GDM1 (cell line): ENCODE measurements at regions not wholly inside any gene's neighbourhood (a gene's known extent, or its start where the extent isn't known, plus 50 kb on each side); places are given as distances from the start of the nearest gene placed in this dataset.

ENCODE experiments used
- DNase-seq: peaks from one replicate; lab custom pipeline; 2025; lab: John Stamatoyannopoulos, UW

DNA sequence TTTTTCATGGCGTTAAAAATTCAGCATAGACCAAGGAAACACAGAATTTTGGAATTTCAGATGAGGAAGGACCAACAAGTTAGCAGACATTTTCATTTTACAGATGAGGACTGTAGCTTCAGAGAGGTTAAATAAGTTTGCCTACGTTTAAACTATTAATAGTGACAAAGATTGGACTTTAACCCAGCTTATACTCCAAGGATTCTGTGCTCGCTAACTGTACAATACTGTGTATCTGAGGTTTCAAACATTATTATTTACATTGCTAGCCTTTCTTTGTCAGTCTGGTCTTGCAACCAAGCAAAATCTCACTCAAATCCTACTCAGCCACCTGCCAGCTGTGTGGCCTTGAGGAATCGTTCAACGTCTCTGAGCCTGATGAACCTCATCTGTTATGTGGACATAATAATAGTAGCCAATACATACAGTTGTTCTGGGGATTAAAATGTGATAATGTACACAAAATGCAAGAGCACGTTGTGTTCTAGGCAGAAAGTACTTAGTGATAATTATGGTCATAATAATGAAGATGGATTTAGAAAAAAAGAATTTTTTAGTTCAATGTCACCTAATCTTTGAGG lies 462.4 kb upstream of the TRIB2 start:
- DNase-seq: no peak

DNA sequence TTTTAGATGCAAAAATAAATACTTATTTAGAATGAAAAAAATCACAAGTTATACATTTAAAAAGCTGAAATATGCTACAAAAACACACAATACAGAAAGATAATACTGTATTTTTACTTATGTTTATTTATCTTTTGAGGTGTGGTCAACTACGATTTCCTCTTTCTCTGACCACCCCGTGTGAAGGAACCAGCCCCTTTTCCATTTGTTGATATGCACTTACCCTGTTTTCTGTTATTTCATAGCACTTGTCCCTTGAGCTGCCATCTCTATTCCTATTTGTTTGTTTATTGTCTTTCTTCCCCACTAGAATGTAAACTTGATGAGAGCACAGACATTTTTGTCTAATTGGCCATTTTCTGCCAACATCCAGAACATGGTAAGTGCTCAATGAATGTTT lies 460.5 kb upstream of the TRIB2 start:
- no peak for DNase-seq

DNA sequence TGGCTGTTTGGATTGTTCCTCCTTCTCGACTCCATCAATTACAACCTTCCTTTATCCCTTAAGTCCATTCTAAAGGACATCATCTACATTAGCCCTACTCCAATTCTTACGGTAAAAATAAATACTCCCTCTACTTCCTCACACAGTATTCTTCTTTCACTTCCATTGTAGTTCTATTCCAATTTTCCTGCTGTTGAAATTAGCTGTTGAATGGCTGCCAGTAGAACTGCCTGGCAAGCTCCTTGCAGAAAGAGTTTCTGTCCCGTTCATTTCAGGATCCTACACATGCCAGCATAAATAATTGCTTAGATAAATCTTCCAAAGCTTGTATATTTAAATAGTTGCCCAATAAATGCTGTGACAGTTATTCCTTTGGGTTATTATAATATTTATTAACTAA lies 459.3 kb upstream of the TRIB2 start:
- DNase-seq: no peak

DNA sequence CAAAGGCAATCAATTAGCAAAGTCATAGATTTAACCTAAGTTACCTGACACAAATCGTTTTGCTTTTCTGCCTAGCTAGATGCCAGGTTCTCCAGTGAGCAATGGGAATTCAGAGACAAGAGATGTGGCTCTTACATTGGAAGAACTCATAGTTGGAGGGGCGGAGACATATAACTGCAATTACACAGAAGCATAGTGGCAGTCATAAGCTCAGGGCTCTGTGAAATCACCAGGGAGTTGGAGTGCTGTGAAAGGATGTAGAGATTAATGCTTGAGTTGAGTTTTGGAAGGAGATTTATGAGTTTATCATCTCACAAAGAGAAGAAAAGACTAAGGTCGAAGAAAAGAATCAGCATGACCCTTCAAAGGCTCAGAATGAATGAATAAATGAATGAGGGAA lies 457.2 kb upstream of the TRIB2 start:
- no peak for DNase-seq

DNA sequence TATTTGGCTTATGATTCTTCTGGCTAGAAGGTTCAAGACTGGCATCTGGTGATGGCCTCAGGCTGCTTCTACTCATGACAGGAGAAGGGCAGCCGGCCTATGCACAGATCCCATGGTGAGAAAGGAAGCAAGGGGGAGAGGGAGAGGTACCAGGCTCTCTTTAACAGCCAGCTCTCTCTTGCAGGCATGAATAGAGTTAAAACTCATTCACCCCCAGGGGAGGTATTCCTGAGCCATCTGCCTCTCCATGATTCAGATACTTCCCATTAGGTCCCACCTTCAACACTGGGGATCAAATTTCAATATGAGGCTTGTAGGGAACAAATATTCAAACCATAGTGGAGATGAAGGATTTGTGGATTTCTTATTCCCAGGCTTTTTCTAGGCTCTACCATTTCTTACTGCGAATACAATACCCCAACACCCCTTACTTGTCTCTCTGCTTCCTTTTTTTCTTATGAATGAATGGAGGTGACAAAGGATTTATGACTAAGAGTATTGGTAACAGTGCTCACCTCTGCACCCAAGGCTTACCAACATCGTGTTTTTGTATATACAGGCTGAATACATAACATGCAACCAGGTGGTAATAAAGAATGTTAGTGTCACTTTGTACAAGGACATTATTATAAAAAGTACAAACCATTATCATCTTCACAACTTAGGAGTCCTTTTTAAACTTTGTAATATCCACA lies 454.6 kb upstream of the TRIB2 start:
- DNase-seq: no peak

DNA sequence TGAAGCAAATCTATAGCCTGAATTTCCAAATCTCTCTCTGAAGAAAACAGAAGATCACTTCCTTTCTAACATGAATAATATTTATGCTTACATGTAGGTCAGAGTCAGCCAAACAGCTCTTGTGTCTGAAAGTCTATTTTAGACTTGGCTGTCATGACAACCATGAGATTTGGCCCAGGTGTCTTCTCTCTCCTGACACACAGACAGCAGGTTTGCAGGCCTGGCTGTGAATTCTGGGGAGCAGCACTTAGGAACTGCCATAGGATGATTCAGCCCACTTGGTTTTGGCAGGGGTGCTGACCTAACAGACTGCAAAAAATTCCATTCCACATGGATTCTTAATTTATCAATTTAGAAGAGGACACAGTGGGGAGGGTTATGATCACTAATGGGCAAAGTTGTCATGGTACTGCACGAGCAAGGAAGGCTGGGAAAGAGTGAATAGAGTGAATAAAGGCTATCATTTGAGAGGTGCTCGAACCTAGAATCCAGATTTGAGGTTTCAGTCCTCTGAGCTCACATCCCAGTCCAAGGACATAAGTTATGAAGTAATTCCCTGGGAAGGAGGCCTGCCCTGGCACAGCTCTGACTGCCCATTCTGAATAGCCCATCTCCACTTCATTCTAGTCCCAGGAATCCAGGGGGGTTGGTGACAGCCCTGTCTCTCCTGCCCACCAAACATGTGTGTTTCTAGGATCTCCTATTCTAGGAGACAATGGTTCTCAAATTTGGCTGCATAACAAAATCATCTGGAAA lies 453.9 kb upstream of the TRIB2 start:
- no peak for DNase-seq

DNA sequence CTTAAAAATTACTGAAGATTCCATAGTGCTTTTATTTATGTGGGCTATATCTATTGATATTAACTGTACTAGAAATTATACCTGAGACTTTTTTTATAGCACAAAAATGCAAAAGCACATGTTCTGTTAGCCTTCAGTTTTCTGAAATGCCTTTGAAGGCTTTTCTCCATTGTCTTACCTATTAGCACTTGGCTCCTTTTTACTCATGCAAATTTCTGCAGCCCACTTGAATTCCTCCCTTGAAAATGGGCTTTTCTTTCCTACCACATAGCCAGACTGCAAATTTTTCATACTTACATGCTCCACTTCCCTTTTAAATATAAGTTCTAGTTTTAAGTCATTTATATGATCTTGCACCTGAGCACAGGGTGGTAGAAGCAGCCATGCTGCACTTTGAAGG lies 453.0 kb upstream of the TRIB2 start:
- DNase-seq: no peak

DNA sequence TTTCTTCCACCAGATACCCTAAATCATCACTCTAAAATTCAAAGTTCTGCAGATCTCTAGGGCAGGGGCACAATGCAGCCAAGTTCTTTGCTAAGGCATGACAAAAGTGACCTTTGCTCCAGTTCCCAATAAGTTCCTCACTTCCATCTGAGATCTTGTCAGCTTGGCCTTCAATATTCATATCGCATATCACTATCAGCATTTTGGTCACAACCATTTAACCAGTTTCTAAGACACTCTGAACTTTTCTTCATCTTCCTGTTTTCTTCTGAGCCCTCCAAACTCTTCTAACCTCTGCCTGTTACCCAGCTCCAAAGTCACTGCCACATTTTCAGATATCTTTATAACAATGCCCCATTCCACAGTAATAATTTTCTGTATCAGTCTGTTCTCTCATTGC lies 452.6 kb upstream of the TRIB2 start:
- DNase-seq: no peak

DNA sequence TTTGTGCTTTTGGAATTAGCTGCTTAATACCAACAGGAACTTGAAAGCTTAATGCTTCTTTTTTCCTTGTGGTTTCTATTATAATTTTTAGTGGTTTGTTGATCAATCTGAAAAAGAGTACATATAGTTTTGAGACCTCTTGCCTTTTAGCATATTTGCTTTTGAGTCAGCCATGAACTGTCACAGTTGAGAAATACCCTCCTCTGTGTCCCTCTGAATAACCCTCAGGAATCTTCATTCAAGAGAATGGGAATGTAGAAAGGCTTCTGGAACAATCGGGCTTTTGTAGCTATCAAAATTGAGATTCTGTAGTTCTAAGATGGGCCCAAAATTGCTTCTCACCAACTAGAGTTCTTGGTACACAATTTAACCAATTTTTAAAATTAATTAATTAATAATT lies 451.1 kb upstream of the TRIB2 start:
- DNase-seq: no peak

DNA sequence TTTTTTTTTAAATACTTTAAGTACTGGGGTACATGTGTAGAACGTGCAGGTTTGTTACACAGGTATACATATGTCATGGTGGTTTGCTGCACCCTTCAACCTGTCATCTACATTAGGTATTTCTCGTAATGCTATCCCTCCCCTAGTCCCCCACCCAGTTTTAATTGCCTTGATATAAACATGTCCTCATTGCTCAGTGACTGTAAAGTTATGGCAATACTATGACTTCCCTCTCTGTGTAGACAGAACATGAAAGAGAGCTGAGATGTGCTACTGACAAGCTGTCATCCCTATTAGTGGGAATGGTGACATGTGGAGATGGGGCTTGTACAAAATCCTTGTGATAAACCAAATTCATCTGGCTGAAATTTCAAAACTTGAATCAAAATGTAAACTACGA lies 449.7 kb upstream of the TRIB2 start:
- no peak for DNase-seq

DNA sequence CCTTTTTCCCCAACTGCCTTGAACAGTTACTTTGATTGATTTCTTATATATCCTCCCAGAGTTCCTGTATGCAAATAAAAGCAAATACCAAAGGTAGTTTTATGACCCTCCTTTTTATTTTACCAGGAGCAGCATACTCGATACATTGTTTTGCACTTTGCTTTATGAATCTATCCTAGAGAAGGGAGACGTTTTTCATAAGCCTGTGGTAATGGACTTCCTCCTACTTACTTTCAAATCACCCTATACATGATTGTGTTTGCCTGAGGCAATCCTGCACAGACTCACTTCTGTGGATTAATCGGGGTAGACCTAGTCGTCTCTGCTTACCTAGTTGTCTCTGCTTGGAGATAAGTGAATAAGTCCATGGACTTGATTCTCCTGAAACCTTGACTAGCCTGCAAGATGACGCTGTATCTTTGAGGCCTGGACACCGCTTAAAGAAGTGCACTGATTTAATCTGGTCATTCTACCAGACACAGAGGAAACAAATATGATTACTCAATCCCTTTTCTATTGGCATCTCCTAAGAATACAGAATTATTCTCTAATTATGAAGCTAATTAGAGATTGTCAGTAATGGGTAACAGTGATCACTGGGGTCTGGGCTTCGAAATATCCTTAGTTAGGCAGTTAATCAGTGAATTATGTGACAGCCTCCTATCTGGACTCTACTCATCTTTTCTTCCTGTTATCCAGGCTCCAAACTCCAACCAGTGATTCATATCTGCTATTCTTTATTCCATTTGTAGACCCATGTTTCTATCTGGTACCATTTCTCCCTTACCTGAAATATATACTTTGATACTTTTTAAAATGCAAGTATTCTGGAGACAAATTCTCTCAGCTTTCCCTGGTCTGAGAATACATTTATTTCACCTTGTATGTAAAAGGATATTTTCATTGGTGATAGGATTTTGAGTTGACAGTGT lies 447.4 kb upstream of the TRIB2 start:
- DNase-seq: no peak

DNA sequence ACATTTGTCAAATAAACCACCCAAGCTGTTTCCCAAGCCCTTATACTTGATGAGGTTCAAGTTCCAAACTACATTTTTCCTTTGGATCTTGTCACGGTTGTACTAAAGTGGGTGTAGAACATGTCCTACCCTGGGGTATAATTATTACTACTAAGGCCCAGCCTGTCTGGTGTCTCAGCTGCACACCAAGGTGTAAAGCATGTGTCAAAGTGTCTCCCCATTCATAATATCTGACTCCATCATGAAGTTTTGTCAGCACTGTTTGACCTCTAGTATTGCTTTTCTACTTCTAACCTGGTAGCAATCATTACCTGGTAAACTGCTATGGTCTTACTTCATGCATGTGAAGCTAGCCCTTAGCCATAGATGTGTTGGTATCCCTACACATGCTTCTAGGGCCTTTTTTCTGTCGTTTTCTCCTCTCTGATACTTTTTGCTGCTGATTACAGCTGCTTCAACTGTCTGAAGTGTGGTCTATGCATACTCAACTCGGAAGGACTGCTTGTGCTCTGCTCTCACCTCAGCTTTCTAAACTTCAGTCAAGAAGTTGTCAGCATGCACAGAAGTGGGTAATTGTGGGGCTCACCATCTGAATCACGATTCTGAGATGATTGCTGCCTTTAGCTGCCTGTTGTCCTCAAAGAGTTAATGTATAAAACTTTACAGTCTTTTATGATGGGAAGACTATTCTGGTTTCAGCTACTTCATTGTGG lies 445.7 kb upstream of the TRIB2 start:
- no peak for DNase-seq

DNA sequence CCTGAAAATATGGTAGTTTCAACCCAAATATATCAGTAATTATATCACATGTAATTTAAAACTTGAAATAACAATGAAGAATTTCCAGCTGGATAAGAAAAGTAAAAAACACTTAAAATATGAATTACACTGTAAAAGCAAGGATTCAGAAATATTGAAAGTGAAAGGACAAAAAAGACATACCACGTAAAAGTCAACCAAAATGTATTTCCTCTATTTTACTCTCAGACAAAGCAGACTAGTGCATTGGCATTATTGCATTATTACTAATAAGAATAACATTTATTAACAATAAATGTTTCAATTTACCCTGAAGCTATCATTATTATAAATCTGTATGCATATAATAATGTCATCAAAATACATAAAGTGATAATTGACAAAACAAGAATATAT lies 445.1 kb upstream of the TRIB2 start:
- no peak for DNase-seq

DNA sequence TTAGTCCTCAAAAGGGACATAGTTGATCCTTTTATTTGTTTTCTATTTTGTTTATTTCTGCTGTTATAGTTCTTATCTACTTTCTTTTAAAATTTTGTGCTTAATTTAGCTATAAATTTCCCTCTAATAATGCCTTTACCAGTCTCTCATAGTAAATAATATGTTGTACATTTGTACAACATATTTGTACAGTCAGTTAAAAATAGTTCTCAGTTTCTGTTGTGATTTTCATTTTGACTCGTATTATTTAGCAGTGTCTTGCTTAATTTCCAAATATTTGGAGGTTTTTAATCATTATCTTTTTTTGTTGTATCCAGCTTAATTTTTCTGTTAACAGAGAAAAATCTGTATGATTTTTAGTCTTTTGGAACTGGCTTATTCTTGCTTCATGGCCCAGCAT lies 443.6 kb upstream of the TRIB2 start:
- no peak for DNase-seq

DNA sequence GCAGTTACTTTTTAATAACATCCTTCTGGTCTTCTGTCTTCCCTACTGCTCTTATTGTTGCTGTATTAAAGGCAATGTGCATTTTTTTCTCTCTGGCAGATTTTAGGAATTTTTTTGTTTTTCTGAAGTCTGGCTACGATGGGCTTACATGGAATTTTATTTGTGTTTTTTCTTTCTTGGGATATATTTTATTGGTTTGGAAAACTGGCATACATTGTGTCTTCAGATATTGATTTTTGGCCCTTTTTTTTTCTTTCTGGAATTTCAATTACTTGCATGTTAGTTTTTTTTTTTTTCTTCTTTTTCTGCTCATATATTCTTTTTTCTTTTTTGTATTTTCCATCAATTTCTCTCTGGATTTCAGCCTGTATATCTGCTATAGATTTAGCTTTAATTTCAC lies 442.1 kb upstream of the TRIB2 start:
- no peak for DNase-seq

DNA sequence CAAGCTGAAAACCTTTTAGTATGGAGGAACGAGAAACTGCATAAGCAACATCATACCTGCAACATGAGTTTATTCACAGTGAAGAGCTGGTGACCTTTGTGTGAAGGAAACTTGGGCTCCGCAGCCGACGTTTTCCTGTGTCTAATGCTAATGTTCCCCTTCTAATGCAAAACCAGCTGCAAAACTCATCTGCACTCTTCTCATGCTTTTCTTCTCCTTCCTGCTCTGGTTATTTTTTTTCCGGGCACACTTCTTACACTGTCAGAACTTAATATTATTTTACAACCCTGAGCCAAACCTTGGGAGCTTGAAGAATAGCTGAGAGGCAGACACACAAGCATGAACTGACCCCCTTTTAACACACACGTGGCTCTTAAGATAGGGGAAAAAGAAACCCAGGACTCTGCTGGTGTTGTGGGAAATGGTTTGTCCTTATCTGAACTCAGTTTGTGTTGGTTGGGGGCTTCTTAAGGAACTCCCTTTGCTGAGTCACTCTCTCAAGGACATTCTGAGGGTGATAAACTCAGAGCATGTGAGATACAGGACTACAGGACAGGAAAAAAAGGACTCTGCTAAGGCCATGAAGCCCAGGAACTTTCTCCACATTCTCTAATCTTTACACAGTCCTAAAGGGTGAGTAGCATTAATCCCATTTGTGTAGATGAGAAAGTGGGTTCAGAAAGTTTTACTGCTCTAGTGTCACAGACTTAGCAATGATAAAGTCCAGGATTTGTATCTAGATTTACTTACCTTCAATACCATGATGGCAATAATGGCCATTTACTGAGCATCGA lies 439.3 kb upstream of the TRIB2 start:
- DNase-seq: no peak

DNA sequence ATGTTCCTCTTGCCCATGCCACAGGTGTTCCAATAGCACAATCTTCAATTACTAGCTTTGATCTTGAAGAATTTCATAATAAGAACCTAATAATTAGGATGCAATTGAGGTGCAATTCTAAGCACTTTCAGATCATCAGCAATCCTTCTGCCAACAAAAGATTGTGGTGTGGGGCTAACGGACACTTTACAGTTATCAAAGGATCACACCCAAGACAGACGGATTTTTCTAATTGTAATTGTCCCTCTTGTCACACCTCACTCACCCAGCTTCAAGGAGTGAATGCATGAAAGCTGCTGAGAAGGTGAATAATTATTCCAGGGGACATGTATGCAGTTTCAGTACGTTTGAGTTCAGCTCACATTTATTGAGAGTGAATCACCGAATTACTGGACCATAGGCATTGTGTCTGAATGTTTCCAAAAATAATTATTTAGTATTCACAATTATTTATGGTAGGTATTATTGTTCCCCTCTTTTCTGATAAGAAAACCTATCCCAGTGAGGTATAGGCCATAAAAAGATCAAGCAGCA lies 438.5 kb upstream of the TRIB2 start:
- DNase-seq: no peak

DNA sequence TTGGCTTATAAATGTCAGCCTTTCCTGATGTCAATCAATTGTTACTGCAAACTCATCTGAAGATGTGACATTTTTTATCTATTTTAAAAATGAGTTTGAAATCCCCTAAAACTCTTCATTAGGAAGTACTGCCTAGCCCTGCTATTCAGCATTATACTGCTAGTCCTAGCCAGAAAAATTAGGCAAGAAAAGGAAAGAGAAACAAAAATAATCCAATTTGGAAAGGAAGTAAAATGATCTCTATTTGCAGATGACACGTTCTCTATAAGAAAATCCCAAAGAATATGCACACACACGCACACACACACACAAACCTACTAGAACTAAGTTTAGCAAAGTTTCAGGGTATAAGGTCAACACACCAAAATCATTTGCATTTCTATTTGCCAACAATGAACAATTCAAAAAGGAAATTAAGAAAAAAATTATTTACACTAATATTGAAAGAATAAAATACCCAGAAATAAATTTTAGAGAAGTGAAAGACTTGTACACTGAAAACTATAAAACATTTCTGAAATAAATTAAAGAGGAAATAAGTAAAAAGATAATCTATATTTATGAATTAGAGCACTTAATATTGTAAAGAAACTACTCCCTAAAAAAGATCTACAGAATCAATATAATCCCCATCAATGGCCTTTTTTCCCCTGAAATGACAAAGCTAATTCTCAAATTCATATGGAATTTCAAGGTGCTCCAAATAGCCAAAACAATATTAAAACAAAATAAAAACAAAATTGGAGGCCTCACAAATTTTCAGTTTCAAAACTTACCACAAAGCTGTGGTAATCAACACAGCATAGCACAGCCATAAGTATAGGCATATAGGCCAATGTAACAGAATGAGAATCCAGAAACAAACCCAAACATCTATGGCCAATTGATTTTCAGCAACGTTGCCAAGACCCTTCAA lies 433.7 kb upstream of the TRIB2 start:
- no peak for DNase-seq

DNA sequence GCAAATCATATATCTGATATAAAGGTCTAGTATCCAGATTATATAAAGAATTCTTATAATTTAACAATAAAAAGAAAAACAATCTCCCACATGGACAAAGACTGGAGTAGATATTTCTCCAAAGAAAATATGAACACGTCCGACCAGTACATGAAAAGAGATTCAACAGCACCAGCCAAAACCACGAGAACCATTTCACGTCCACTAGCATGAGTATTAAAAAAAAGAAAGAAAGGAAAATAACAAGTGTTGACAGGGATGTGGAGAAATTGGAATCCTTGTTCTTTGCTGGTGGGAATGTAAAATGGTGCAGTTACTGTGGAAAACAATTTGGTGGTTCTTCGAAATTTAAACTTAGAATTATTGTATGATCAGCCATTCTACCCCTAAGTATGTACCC lies 432.7 kb upstream of the TRIB2 start:
- no peak for DNase-seq

DNA sequence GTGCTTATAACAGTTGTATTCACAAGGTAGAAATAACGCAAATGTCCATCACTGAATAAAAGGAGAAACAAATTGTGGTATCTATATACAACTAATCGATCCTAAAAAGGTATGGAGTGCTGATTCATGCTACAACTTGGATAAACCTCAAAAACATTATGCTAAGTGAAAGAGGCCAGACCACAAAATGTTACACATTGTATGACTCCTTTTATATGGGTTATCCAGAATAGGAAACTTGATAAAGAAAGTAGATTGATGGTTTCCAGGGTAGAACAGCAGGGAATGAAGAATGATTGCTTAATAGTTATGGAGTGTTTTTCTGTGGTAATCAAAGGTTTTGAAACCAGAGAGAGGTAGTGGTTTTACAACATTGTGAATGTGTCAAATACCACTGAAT lies 432.2 kb upstream of the TRIB2 start:
- DNase-seq: no peak
